C4-2B (cell line): ENCODE measurements at regions not wholly inside any gene's neighbourhood (a gene's known extent, or its start where the extent isn't known, plus 50 kb on each side); places are given as distances from the start of the nearest gene placed in this dataset.

ENCODE experiments used
- ZFX ChIP-seq: fragments of 450-650 bp; IDR thresholded peaks from 2 replicates; pipeline ENCODE4 v1.6.1; 2017
- TF ChIP-seq, protein P1 (sequence below): fragments of 450-650 bp; conservative IDR thresholded peaks from 2 replicates; pipeline ENCODE4 v1.5.1; 2017; ENCODE audit warnings: mild to moderate bottlenecking

DNA sequence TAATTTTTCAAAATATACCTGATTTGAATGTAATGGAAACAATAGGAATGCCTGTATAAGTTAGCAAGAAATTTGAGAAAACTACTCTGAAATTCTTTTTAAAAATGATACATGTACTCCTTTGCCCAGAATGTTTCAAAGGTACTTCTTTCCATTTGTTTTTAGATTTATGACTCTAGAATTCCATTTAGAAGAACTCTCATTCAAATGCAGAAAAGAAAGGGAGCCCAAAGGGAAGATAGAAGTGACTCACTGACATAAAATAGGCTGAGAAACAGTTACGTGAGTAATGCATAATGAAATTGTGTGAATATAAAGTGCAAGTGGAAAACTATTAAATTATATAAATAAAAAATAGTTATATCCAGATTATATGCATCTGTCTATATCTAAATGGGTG lies 926.3 kb downstream of the TAF11L14 start:
- TF ChIP-seq, protein P1, sequence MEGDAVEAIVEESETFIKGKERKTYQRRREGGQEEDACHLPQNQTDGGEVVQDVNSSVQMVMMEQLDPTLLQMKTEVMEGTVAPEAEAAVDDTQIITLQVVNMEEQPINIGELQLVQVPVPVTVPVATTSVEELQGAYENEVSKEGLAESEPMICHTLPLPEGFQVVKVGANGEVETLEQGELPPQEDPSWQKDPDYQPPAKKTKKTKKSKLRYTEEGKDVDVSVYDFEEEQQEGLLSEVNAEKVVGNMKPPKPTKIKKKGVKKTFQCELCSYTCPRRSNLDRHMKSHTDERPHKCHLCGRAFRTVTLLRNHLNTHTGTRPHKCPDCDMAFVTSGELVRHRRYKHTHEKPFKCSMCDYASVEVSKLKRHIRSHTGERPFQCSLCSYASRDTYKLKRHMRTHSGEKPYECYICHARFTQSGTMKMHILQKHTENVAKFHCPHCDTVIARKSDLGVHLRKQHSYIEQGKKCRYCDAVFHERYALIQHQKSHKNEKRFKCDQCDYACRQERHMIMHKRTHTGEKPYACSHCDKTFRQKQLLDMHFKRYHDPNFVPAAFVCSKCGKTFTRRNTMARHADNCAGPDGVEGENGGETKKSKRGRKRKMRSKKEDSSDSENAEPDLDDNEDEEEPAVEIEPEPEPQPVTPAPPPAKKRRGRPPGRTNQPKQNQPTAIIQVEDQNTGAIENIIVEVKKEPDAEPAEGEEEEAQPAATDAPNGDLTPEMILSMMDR: no peak
- no peak for TF ChIP-seq ZFX
